OCI-LY1 (cell line): ENCODE measurements at regions not wholly inside any gene's neighbourhood (a gene's known extent, or its start where the extent isn't known, plus 50 kb on each side); places are given as distances from the start of the nearest gene placed in this dataset.

Experiments
- H2AFZ ChIP-seq: fragments of 200-600 bp; sonication (generic), shearing (Covaris generic); 2 replicates; pipeline ENCODE4 v1.6.0; 2014; ENCODE audit warnings: antibody characterized with exemption, mild to moderate bottlenecking, low read length
- H3F3A ChIP-seq: fragments of 200-600 bp; sonication (generic), shearing (Covaris generic); 2 replicates; pipeline ENCODE4 v1.6.0; 2014; ENCODE audit warnings: mild to moderate bottlenecking, antibody characterized with exemption, low read length, moderate library complexity; ENCODE audit not compliant: insufficient read depth
- H3K27ac ChIP-seq: fragments of 200-600 bp; sonication (generic); 2 replicates; pipeline ENCODE4 v1.5.1; 2014; ENCODE audit warnings: low read length, mixed run types, mild to moderate bottlenecking, low read depth; ENCODE audit not compliant: poor library complexity, severe bottlenecking
- H3K27me3 ChIP-seq: fragments of 200-600 bp; sonication (generic); 2 replicates; pipeline ENCODE4 v1.6.0; 2014; ENCODE audit warnings: antibody characterized with exemption, mild to moderate bottlenecking, low read length, moderate library complexity; ENCODE audit not compliant: insufficient read depth
- H3K36me3 ChIP-seq: fragments of 200-600 bp; sonication (generic); 2 replicates; pipeline ENCODE4 v1.6.1; 2014; ENCODE audit warnings: mild to moderate bottlenecking, antibody characterized with exemption, low read length, moderate library complexity, mixed read lengths; ENCODE audit not compliant: insufficient read depth
- H3K4me1 ChIP-seq: fragments of 200-600 bp; sonication (generic); 2 replicates; pipeline ENCODE4 v1.5.1; 2014; ENCODE audit warnings: mild to moderate bottlenecking, low read length, moderate library complexity; ENCODE audit not compliant: insufficient read depth, severe bottlenecking
- H3K4me2 ChIP-seq: fragments of 200-600 bp; sonication (generic), shearing (Covaris generic); 2 replicates; pipeline ENCODE4 v1.6.1; 2014; ENCODE audit warnings: low read length
- H3K4me3 ChIP-seq: fragments of 200-600 bp; sonication (generic); 2 replicates; pipeline ENCODE4 v1.5.1; 2014; ENCODE audit warnings: low read length, low read depth, mild to moderate bottlenecking, mixed read lengths; ENCODE audit not compliant: poor library complexity, severe bottlenecking
- H3K79me2 ChIP-seq: fragments of 200-600 bp; shearing (Covaris generic); 2 replicates; pipeline ENCODE4 v1.6.1; 2016; ENCODE audit warnings: mixed run types, low read length, mixed read lengths; ENCODE audit not compliant: insufficient read depth
- H3K9ac ChIP-seq: fragments of 200-600 bp; sonication (generic), shearing (Covaris generic); 2 replicates; pipeline ENCODE4 v1.6.1; 2014; ENCODE audit warnings: mild to moderate bottlenecking, low read length, mixed read lengths
- H3K9me2 ChIP-seq: fragments of 200-600 bp; sonication (generic), shearing (Covaris generic); 2 replicates; pipeline ENCODE4 v1.6.1; 2014; ENCODE audit warnings: low read depth, mild to moderate bottlenecking, low read length, mixed read lengths
- H3K9me3 ChIP-seq: fragments of 200-600 bp; shearing (Covaris generic); 2 replicates; pipeline ENCODE4 v1.6.1; 2014; ENCODE audit warnings: low read length, mixed read lengths
- H4K20me1 ChIP-seq: fragments of 200-600 bp; sonication (generic), shearing (Covaris generic); 2 replicates; pipeline ENCODE4 v1.6.0; 2016; ENCODE audit warnings: mild to moderate bottlenecking, low read length; ENCODE audit not compliant: insufficient read depth
- EZH2 ChIP-seq: fragments of 200-600 bp; sonication (generic), shearing (Covaris generic); IDR thresholded peaks from 2 replicates; pipeline ENCODE4 v1.8.0; 2017; ENCODE audit warnings: borderline replicate concordance, mixed run types, mild to moderate bottlenecking, antibody characterized with exemption, low read length, moderate library complexity, mixed read lengths
- TF ChIP-seq, protein P1 (sequence below): fragments of 200-600 bp; sonication (generic), shearing (Covaris generic); IDR thresholded peaks from 2 replicates; pipeline ENCODE4 v1.5.1; 2017; ENCODE audit warnings: mild to moderate bottlenecking, antibody characterized with exemption, low read length, moderate library complexity, mixed read lengths

DNA sequence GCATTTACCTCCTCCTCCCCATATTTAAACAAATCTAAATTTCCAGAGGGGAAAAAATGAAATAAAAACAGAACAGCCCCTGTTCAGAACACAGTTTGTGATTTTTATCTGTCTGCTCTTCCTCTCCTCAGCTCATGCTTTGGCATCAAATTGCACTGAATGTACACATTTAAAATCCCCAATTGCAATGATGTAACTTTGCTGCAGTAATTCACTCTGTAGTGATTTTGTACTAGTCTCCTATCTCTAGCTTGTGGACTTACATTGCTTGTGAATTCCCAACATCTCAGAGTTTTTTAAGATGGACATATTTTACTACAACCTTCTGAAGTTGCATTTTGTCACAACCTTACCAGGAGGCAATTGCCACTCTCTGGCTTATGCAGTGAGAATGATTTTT, 81.6 kb upstream of the ROBO2 start:
- H3K27ac ChIP-seq = no peak overlapping the region
- H3K9ac ChIP-seq = no peak overlapping the region
- no peak overlapping the region for H2AFZ ChIP-seq

DNA sequence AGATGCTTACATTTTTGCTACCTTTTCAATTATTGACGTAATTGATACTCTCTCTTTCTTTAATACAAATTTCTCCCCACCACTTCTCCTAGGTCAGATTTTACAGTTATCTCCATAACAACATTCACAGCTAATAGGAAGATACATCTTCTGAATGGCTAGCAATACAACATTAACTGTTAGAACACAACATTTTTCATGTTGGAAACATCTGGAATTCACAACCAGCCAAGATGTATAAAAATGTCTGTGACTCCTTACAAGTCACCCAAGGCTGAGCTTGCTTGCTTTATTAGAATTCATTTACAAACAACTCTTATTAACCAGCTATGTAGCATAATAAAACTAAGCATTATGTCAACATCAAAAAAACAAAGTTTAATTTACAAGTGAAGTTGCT, 81.0 kb upstream of the ROBO2 start:
- H3K4me3 ChIP-seq = no peak overlapping the region
- H3K9ac ChIP-seq = no peak overlapping the region
- H3K79me2 ChIP-seq = no peaks in the 10 kb centered on the region
- no peak overlapping the region for H2AFZ ChIP-seq
- no peaks in the 10 kb centered on the region for H3K4me1 ChIP-seq
- H3K9me2 ChIP-seq = no peaks in the 10 kb centered on the region
- H4K20me1 ChIP-seq = no peaks in the 10 kb centered on the region
- no peaks in the 10 kb centered on the region for H3K27me3 ChIP-seq
- no peaks in the 10 kb centered on the region for H3K9me3 ChIP-seq
- no peaks in the 10 kb centered on the region for H3K36me3 ChIP-seq
- no peaks in the 10 kb centered on the region for H3F3A ChIP-seq
- H3K4me2 ChIP-seq = no peak overlapping the region
- TF ChIP-seq, protein P1, sequence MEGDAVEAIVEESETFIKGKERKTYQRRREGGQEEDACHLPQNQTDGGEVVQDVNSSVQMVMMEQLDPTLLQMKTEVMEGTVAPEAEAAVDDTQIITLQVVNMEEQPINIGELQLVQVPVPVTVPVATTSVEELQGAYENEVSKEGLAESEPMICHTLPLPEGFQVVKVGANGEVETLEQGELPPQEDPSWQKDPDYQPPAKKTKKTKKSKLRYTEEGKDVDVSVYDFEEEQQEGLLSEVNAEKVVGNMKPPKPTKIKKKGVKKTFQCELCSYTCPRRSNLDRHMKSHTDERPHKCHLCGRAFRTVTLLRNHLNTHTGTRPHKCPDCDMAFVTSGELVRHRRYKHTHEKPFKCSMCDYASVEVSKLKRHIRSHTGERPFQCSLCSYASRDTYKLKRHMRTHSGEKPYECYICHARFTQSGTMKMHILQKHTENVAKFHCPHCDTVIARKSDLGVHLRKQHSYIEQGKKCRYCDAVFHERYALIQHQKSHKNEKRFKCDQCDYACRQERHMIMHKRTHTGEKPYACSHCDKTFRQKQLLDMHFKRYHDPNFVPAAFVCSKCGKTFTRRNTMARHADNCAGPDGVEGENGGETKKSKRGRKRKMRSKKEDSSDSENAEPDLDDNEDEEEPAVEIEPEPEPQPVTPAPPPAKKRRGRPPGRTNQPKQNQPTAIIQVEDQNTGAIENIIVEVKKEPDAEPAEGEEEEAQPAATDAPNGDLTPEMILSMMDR = no peak
- no peak for TF ChIP-seq EZH2
- H3K27ac ChIP-seq = no peak overlapping the region

More for the DNA sequence above, 81.6 kb upstream of the ROBO2 start:
- H3F3A ChIP-seq = no peaks in the 10 kb centered on the region
- H3K4me2 ChIP-seq = no peak overlapping the region
- H4K20me1 ChIP-seq = no peaks in the 10 kb centered on the region
- H3K27me3 ChIP-seq = no peaks in the 10 kb centered on the region
- no peaks in the 10 kb centered on the region for H3K79me2 ChIP-seq
- H3K4me1 ChIP-seq = no peaks in the 10 kb centered on the region
- H3K9me3 ChIP-seq = no peaks in the 10 kb centered on the region
- H3K9me2 ChIP-seq = no peaks in the 10 kb centered on the region
- H3K36me3 ChIP-seq = no peaks in the 10 kb centered on the region
- TF ChIP-seq, protein P1 = no peak
- no peak for TF ChIP-seq EZH2
- H3K4me3 ChIP-seq = no peak overlapping the region

DNA sequence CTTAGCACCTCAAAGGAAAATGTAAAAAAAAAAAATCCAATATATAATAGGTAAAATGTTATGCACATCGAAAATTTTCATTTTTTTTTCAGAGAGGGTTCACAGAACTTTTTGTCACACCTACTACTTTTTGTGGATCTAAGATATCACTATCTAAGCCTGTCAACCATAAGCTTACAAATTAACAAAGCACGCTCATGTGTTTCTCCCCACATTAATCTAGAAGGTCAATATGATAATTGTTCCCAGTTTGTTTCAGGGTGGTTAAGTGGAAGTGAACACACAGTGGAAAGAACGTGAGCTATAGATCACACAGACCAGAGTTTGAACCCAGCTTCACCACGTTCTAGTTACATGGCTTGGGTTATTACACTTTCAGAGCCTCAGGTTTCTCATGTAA, 78.6 kb upstream of the ROBO2 start:
- TF ChIP-seq, protein P1 = no peak
- no peak for TF ChIP-seq EZH2
- no peaks in the 10 kb centered on the region for H3K9me2 ChIP-seq

More for the DNA sequence above, 78.6 kb upstream of the ROBO2 start:
- Histone ChIP-seq H3K36me3 (no peaks in the 10 kb centered on the region), H3K27ac (no peak overlapping the region), H3K9me3 (no peaks in the 10 kb centered on the region), H3K27me3 (no peaks in the 10 kb centered on the region), H3K4me3 (no peak overlapping the region), H4K20me1 (no peaks in the 10 kb centered on the region), H3K79me2 (no peaks in the 10 kb centered on the region), H3K9ac (no peak overlapping the region), H2AFZ (no peak overlapping the region), H3F3A (no peaks in the 10 kb centered on the region), H3K4me2 (no peak overlapping the region), H3K4me1 (no peaks in the 10 kb centered on the region)
